ENCODE measurements at regions not wholly inside any gene's neighbourhood (a gene's known extent, or its start where the extent isn't known, plus 50 kb on each side); places are given as distances from the start of the nearest gene placed in this dataset.

DNA sequence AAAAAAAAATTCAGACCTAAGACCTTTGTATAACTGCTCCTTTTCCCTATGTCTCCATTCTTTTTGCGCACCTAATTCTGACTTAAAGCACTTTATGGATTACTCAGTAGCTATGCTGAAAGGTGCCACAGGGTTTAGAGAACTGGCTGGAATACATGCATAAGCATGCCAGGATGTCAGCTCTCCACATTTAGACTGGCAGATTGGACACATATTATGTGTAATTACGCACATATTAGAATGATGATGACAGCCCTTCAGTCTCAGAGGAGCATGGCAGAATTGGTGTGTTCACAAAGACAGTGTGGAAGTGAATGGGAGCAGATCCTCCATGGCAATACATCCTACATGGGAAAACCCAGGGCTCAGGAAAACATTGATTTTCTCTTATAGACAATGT lies 108.1 kb upstream of the LSAMP start:
- WGBS = 80% methylated on average over 2 of the region's 2 CpGs
- Histone ChIP-seq H3K36me3 (ENCODE audit: control insufficient read depth in 4 of 4, insufficient read depth in 3 of 4, low read depth in 1 of 4, low read length in 3 of 4) (no peaks in the 10 kb centered on the region), H3K27ac (ENCODE audit: low read depth in 1 of 2, low read length in 2 of 2) (no peak overlapping the region), H3K4me3 (ENCODE audit: low read depth in 1 of 3, low read length in 3 of 3) (no peak overlapping the region), H3K27me3 (ENCODE audit: control insufficient read depth in 4 of 4, insufficient read depth in 4 of 4, low read length in 3 of 4) (no peaks in the 10 kb centered on the region), H3K4me1 (ENCODE audit: control insufficient read depth in 4 of 4, insufficient read depth in 4 of 4, low read length in 3 of 4) (no peaks in the 10 kb centered on the region), H3K9ac (ENCODE audit: low read depth in 1 of 2, low read length in 2 of 2) (no peak overlapping the region), H3K9me3 (ENCODE audit: control insufficient read depth in 4 of 4, low read length in 3 of 4) (no peaks in the 10 kb centered on the region)
- no peak for DNase-seq (ENCODE audit: low spot score)
- no peak for TF ChIP-seq RAD21 (IDR thresholded peaks at IDR 0.05)
- TF ChIP-seq, protein P1, sequence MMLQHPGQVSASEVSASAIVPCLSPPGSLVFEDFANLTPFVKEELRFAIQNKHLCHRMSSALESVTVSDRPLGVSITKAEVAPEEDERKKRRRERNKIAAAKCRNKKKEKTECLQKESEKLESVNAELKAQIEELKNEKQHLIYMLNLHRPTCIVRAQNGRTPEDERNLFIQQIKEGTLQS (IDR thresholded peaks at IDR 0.05) = no peak
- TF ChIP-seq HNF4A (conservative IDR thresholded peaks at IDR 0.05) = no peak
- TF ChIP-seq, protein P2, sequence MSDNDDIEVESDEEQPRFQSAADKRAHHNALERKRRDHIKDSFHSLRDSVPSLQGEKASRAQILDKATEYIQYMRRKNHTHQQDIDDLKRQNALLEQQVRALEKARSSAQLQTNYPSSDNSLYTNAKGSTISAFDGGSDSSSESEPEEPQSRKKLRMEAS (IDR thresholded peaks at IDR 0.05) = no peak
- no peak for TF ChIP-seq SP1 (IDR thresholded peaks at IDR 0.05)
- TF ChIP-seq JUND (IDR thresholded peaks at IDR 0.05) = no peak
- no peak for TF ChIP-seq FOXA1 (IDR thresholded peaks at IDR 0.05)

DNA sequence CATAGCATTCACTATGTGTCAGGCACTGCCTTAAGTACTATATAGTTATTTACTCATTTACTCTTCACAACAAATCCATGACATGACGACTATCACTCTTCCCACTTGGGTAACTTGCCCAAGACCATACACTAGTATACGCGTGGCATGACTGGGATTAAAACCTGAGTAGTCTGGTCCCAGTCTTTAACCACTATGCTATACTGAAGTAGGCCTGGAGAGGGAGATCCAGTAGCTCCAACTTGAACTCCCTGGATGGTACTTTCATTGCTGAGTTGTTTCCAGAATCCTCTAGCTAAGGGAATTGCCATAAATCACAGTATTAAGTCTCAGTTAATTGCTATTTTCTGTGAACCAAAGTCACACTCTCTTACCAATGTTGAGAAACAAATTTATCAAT lies 116.2 kb upstream of the LSAMP start:
- H3K9ac ChIP-seq (ENCODE audit: low read depth in 1 of 2, low read length in 2 of 2) = no peak overlapping the region
- no peaks in the 10 kb centered on the region for H3K4me1 ChIP-seq (ENCODE audit: control insufficient read depth in 4 of 4, insufficient read depth in 4 of 4, low read length in 3 of 4)
- no peak overlapping the region for H3K4me3 ChIP-seq (ENCODE audit: low read depth in 1 of 3, low read length in 3 of 3)
- WGBS = 47% methylated on average over 3 of the region's 3 CpGs
- TF ChIP-seq, protein P2 (IDR thresholded peaks at IDR 0.05) = no peak
- TF ChIP-seq RXRA (IDR thresholded peaks at IDR 0.05) = no peak
- TF ChIP-seq YY1 (IDR thresholded peaks at IDR 0.05) = no peak
- TF ChIP-seq GABPA (IDR thresholded peaks at IDR 0.05 in 1 of 2, conservative IDR thresholded peaks at IDR 0.05 in 1 of 2) = no peak
- TF ChIP-seq, protein P1 (IDR thresholded peaks at IDR 0.05) = no peak
- TF ChIP-seq, protein P3, sequence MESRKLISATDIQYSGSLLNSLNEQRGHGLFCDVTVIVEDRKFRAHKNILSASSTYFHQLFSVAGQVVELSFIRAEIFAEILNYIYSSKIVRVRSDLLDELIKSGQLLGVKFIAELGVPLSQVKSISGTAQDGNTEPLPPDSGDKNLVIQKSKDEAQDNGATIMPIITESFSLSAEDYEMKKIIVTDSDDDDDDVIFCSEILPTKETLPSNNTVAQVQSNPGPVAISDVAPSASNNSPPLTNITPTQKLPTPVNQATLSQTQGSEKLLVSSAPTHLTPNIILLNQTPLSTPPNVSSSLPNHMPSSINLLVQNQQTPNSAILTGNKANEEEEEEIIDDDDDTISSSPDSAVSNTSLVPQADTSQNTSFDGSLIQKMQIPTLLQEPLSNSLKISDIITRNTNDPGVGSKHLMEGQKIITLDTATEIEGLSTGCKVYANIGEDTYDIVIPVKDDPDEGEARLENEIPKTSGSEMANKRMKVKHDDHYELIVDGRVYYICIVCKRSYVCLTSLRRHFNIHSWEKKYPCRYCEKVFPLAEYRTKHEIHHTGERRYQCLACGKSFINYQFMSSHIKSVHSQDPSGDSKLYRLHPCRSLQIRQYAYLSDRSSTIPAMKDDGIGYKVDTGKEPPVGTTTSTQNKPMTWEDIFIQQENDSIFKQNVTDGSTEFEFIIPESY (IDR thresholded peaks at IDR 0.05) = no peak
- TF ChIP-seq FOXA1 (IDR thresholded peaks at IDR 0.05) = no peak
- no peak for TF ChIP-seq HNF4G (IDR thresholded peaks at IDR 0.05)
- TF ChIP-seq, protein P4, sequence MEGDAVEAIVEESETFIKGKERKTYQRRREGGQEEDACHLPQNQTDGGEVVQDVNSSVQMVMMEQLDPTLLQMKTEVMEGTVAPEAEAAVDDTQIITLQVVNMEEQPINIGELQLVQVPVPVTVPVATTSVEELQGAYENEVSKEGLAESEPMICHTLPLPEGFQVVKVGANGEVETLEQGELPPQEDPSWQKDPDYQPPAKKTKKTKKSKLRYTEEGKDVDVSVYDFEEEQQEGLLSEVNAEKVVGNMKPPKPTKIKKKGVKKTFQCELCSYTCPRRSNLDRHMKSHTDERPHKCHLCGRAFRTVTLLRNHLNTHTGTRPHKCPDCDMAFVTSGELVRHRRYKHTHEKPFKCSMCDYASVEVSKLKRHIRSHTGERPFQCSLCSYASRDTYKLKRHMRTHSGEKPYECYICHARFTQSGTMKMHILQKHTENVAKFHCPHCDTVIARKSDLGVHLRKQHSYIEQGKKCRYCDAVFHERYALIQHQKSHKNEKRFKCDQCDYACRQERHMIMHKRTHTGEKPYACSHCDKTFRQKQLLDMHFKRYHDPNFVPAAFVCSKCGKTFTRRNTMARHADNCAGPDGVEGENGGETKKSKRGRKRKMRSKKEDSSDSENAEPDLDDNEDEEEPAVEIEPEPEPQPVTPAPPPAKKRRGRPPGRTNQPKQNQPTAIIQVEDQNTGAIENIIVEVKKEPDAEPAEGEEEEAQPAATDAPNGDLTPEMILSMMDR (IDR thresholded peaks at IDR 0.05; ENCODE audit: low read depth, low read length, missing input control) = no peak
- no peak for TF ChIP-seq TAF1 (conservative IDR thresholded peaks at IDR 0.05)
- TF ChIP-seq NR2F2 (IDR thresholded peaks at IDR 0.05) = no peak
- TF ChIP-seq JUND (IDR thresholded peaks at IDR 0.05) = no peak
- no peak for TF ChIP-seq EGR1 (IDR thresholded peaks at IDR 0.05; ENCODE audit: low read depth in 2 of 2)
- no peak for TF ChIP-seq HNF4A (conservative IDR thresholded peaks at IDR 0.05)
- no peak for TF ChIP-seq FOXA2 (IDR thresholded peaks at IDR 0.05)
- no peak for TF ChIP-seq SP1 (IDR thresholded peaks at IDR 0.05)
- no peak for TF ChIP-seq RAD21 (IDR thresholded peaks at IDR 0.05)
- TF ChIP-seq, protein P5, sequence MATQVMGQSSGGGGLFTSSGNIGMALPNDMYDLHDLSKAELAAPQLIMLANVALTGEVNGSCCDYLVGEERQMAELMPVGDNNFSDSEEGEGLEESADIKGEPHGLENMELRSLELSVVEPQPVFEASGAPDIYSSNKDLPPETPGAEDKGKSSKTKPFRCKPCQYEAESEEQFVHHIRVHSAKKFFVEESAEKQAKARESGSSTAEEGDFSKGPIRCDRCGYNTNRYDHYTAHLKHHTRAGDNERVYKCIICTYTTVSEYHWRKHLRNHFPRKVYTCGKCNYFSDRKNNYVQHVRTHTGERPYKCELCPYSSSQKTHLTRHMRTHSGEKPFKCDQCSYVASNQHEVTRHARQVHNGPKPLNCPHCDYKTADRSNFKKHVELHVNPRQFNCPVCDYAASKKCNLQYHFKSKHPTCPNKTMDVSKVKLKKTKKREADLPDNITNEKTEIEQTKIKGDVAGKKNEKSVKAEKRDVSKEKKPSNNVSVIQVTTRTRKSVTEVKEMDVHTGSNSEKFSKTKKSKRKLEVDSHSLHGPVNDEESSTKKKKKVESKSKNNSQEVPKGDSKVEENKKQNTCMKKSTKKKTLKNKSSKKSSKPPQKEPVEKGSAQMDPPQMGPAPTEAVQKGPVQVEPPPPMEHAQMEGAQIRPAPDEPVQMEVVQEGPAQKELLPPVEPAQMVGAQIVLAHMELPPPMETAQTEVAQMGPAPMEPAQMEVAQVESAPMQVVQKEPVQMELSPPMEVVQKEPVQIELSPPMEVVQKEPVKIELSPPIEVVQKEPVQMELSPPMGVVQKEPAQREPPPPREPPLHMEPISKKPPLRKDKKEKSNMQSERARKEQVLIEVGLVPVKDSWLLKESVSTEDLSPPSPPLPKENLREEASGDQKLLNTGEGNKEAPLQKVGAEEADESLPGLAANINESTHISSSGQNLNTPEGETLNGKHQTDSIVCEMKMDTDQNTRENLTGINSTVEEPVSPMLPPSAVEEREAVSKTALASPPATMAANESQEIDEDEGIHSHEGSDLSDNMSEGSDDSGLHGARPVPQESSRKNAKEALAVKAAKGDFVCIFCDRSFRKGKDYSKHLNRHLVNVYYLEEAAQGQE (IDR thresholded peaks at IDR 0.05) = no peak
- peaks cover 0 to 4% (median 0%) of the 10 kb centered on the region in 4 donors for H3K27me3 ChIP-seq (ENCODE audit: control insufficient read depth in 4 of 4, insufficient read depth in 4 of 4, low read length in 3 of 4)
- H3K36me3 ChIP-seq (ENCODE audit: control insufficient read depth in 4 of 4, insufficient read depth in 3 of 4, low read depth in 1 of 4, low read length in 3 of 4) = no peaks in the 10 kb centered on the region
- no peak for DNase-seq (ENCODE audit: low spot score)
- H3K9me3 ChIP-seq (ENCODE audit: control insufficient read depth in 4 of 4, low read length in 3 of 4) = no peaks in the 10 kb centered on the region
- H3K27ac ChIP-seq (ENCODE audit: low read depth in 1 of 2, low read length in 2 of 2) = no peak overlapping the region

All from liver (tissue), 8 donors.